ENCODE measurements at regions not wholly inside any gene's neighbourhood (a gene's known extent, or its start where the extent isn't known, plus 50 kb on each side); places are given as distances from the start of the nearest gene placed in this dataset.

DNA sequence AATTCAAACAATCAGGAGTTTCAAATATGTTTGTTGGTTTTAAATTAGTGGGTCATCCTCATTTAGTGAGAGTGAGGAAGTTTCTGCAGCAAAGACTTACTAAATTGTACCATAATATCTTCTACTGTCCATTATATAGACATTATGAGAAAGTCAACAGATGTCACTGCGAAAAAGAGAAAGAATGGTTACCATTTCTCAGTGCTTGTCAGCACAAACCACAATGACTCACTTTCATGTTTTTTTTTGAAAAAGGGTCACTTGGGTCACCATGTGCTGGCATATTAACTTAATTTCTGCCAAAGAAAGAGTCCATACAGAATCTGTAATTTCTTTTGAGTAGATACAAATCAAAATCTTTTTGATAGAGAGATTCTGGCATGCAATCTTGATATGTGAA, 924.6 kb upstream of the FAT3 start:
- intact Hi-C loops (cut with micrococcal nuclease) (no loop called here), dilution Hi-C loops (cut with MboI; ENCODE audit: extremely low pct_ligation_motif_present, low sequenced_read_pairs) (no loop called here)
- no peak for DNase-seq (ENCODE audit: low read depth, low spot score)
- Histone ChIP-seq H3K9ac (replicated peaks; ENCODE audit: extremely low read depth, insufficient read depth, low read length) (no peak overlapping the region), H2AFZ (ENCODE audit: low read depth, low read length) (no peak overlapping the region), H3K4me2 (ENCODE audit: insufficient read depth, low read length) (no peak overlapping the region), H3K27ac (ENCODE audit: insufficient read depth, low read depth, low read length) (no peak overlapping the region), H3K9me3 (replicated peaks; ENCODE audit: control insufficient read depth, insufficient read depth, low read length) (no peaks in the 10 kb centered on the region), H4K20me1 (replicated peaks; ENCODE audit: control insufficient read depth, extremely low read depth, insufficient read depth, low read length) (no peaks in the 10 kb centered on the region), H3K4me3 (replicated peaks in 1 of 3; ENCODE audit: insufficient read depth in 1 of 3, low read depth in 1 of 3, low read length in 3 of 3) (no peak overlapping the region), H3K27me3 (ENCODE audit: control insufficient read depth in 2 of 2, insufficient read depth in 2 of 2, low read length in 2 of 2) (no peaks in the 10 kb centered on the region), H3K9me1 (replicated peaks; ENCODE audit: control insufficient read depth, extremely low read depth, insufficient read depth, low read length) (no peaks in the 10 kb centered on the region), H3K79me2 (ENCODE audit: control insufficient read depth, insufficient read depth, low read length) (no peaks in the 10 kb centered on the region), H3K36me3 (ENCODE audit: control insufficient read depth in 2 of 2, extremely low read depth in 1 of 2, insufficient read depth in 2 of 2, low read length in 2 of 2) (no peaks in the 10 kb centered on the region), H3K4me1 (ENCODE audit: control insufficient read depth, extremely low read depth, insufficient read depth, low read length) (no peaks in the 10 kb centered on the region)
- TF ChIP-seq POLR2A (IDR thresholded peaks at IDR 0.05; ENCODE audit: low read depth, low read length) (no peak), MYC (IDR thresholded peaks at IDR 0.05; ENCODE audit: low read depth, low read length) (no peak), MAX (IDR thresholded peaks at IDR 0.05; ENCODE audit: insufficient read depth, insufficient read length) (no peak), GATA2 (IDR thresholded peaks at IDR 0.05; ENCODE audit: insufficient read depth, insufficient read length, low read depth, low read length) (no peak), EZH2 (IDR thresholded peaks at IDR 0.05; ENCODE audit: borderline replicate concordance, low read depth, low read length, severe bottlenecking) (no peak), POLR2AphosphoS5 (IDR thresholded peaks at IDR 0.05; ENCODE audit: insufficient read depth, low read depth, low read length) (no peak), FOS (IDR thresholded peaks at IDR 0.05; ENCODE audit: borderline replicate concordance, insufficient read depth, low read length) (no peak), JUN (IDR thresholded peaks at IDR 0.05; ENCODE audit: borderline replicate concordance, insufficient read depth, insufficient read length, low read depth) (no peak)
- TF ChIP-seq, protein P1, sequence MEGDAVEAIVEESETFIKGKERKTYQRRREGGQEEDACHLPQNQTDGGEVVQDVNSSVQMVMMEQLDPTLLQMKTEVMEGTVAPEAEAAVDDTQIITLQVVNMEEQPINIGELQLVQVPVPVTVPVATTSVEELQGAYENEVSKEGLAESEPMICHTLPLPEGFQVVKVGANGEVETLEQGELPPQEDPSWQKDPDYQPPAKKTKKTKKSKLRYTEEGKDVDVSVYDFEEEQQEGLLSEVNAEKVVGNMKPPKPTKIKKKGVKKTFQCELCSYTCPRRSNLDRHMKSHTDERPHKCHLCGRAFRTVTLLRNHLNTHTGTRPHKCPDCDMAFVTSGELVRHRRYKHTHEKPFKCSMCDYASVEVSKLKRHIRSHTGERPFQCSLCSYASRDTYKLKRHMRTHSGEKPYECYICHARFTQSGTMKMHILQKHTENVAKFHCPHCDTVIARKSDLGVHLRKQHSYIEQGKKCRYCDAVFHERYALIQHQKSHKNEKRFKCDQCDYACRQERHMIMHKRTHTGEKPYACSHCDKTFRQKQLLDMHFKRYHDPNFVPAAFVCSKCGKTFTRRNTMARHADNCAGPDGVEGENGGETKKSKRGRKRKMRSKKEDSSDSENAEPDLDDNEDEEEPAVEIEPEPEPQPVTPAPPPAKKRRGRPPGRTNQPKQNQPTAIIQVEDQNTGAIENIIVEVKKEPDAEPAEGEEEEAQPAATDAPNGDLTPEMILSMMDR (IDR thresholded peaks at IDR 0.05; ENCODE audit: extremely low read depth in 1 of 2, insufficient read depth in 1 of 2, low read depth in 1 of 2, low read length in 2 of 2), result no peak
- no peak for FAIRE-seq
- CTCF ChIA-PET, result no interaction called here
- no TSS peak for BruUV-seq (replicated peaks)
- POLR2A ChIA-PET, result no interaction called here

Measured in endothelial cell of umbilical vein (primary cell).